Neuronal stem cell (in vitro differentiated cells): ENCODE measurements at regions not wholly inside any gene's neighbourhood (a gene's known extent, or its start where the extent isn't known, plus 50 kb on each side); places are given as distances from the start of the nearest gene placed in this dataset.

Experiments used
- DNase-seq: peaks from one replicate; pipeline ENCODE4 v3.0.0-alpha.2; 2013; ENCODE audit warnings: low spot score
- H2AFZ ChIP-seq: one replicate; pipeline ENCODE4 v1.6.1; 2013; ENCODE audit warnings: mild to moderate bottlenecking, low read length, inconsistent platforms
- H2AK5ac ChIP-seq: 2 replicates; pipeline ENCODE4 v1.6.1; 2013; ENCODE audit warnings: low read depth, mild to moderate bottlenecking, inconsistent platforms, low read length, moderate library complexity, mixed read lengths
- H2BK120ac ChIP-seq: 2 replicates; pipeline ENCODE4 v1.6.1; 2013; ENCODE audit warnings: low read depth, mild to moderate bottlenecking, inconsistent platforms, low read length, moderate library complexity, mixed read lengths
- H2BK12ac ChIP-seq: one replicate; pipeline ENCODE4 v1.6.1; 2013; ENCODE audit warnings: low read length, inconsistent platforms
- H2BK15ac ChIP-seq: 2 replicates; pipeline ENCODE4 v1.6.1; 2013; ENCODE audit warnings: mild to moderate bottlenecking, low read length, inconsistent platforms, mixed read lengths
- H2BK5ac ChIP-seq: one replicate; pipeline ENCODE4 v1.6.1; 2013; ENCODE audit warnings: inconsistent platforms, mild to moderate bottlenecking, low read length, moderate library complexity
- H3K14ac ChIP-seq: one replicate; pipeline ENCODE4 v1.6.1; 2013; ENCODE audit warnings: low read length, inconsistent platforms
- H3K18ac ChIP-seq: 2 replicates; pipeline ENCODE4 v1.6.1; 2013; ENCODE audit warnings: low read length, inconsistent platforms
- H3K23ac ChIP-seq: 2 replicates; pipeline ENCODE4 v1.6.1; 2013; ENCODE audit warnings: low read depth, mild to moderate bottlenecking, mixed read lengths, low read length, inconsistent platforms; ENCODE audit not compliant: poor library complexity
- H3K27ac ChIP-seq: replicated peaks from 3 replicates; pipeline ENCODE4 v1.5.1; 2013; ENCODE audit warnings: low read length, inconsistent platforms
- H3K27me3 ChIP-seq, 3 experiments: 2 replicates each; pipeline ENCODE4 v1.6.1; 2013; ENCODE audit warnings: low read length in 3 of 3, mild to moderate bottlenecking in 2 of 3, inconsistent platforms in 1 of 3, low read depth in 1 of 3, mixed read lengths in 1 of 3, moderate library complexity in 1 of 3; ENCODE audit not compliant: control insufficient read depth in 3 of 3, insufficient read depth in 3 of 3
- H3K36me3 ChIP-seq, 2 donors: replicated peaks in 1 of 2; 2 replicates each; pipeline ENCODE4 v1.6.1; 2013; ENCODE audit warnings: low read length in 2 of 2; ENCODE audit not compliant: control insufficient read depth in 2 of 2, insufficient read depth in 2 of 2
- H3K4ac ChIP-seq: 2 replicates; pipeline ENCODE4 v1.6.1; 2013; ENCODE audit warnings: inconsistent platforms, mild to moderate bottlenecking, low read length, moderate library complexity
- H3K4me1 ChIP-seq, 2 donors: 1 replicate in 1 of 2; 2 replicates in 1 of 2; pipeline ENCODE4 v1.6.1; 2013; ENCODE audit warnings: low read length in 2 of 2, low read depth in 1 of 2; ENCODE audit not compliant: control insufficient read depth in 2 of 2, insufficient read depth in 1 of 2
- H3K4me2 ChIP-seq: one replicate; pipeline ENCODE4 v1.6.1; 2013; ENCODE audit warnings: mild to moderate bottlenecking, low read length, inconsistent platforms; ENCODE audit not compliant: insufficient read depth, poor library complexity, severe bottlenecking
- H3K4me3 ChIP-seq, 2 donors: 2 replicates each; pipeline ENCODE4 v1.5.1; 2013; ENCODE audit warnings: low read length in 2 of 2, mild to moderate bottlenecking in 2 of 2, inconsistent platforms in 1 of 2, moderate library complexity in 1 of 2
- H3K79me1 ChIP-seq: one replicate; pipeline ENCODE4 v1.6.1; 2013; ENCODE audit warnings: low read depth, mild to moderate bottlenecking, inconsistent platforms, low read length, moderate library complexity
- H3K9ac ChIP-seq: one replicate; pipeline ENCODE4 v1.6.1; 2013; ENCODE audit warnings: mild to moderate bottlenecking, low read depth, low read length, inconsistent platforms; ENCODE audit not compliant: poor library complexity
- H3K9me3 ChIP-seq, 2 donors: replicated peaks in 1 of 2; 2 replicates each; pipeline versions ENCODE3 to v1.6.1; 2013; ENCODE audit warnings: low read length in 2 of 2, mild to moderate bottlenecking in 2 of 2, inconsistent platforms in 1 of 2, low read depth in 1 of 2, mixed read lengths in 1 of 2, moderate library complexity in 1 of 2; ENCODE audit not compliant: control insufficient read depth in 2 of 2, insufficient read depth in 1 of 2
- H4K8ac ChIP-seq: one replicate; pipeline ENCODE4 v1.6.1; 2013; ENCODE audit warnings: low read depth, mild to moderate bottlenecking, inconsistent platforms, low read length, moderate library complexity
- H4K91ac ChIP-seq: one replicate; pipeline ENCODE4 v1.6.1; 2013; ENCODE audit warnings: low read length, low read depth, mild to moderate bottlenecking, inconsistent platforms; ENCODE audit not compliant: poor library complexity
- WGBS, 2 donors: extraction: QIAGEN DNeasy Blood & Tissue Kit; methylation state at CpG; one replicate each; pipeline ENCODE4 v1.1.7; 2013; ENCODE audit warnings: missing lambda C conversion rate in 2 of 2, mixed read lengths in 1 of 2; ENCODE audit not compliant: insufficient read length in 2 of 2, insufficient replicate concordance in 1 of 2; ENCODE audit errors: extremely low coverage in 2 of 2; 5-methylcytosine and 5-hydroxymethylcytosine counted together

- Histone ChIP-seq H3K4me1 (no peaks in the 10 kb centered on the region), H3K27me3 (peaks cover 0 to 6% (median 0%) of the 10 kb centered on the region in 3 experiments), H4K8ac (no peak overlapping the region), H2AK5ac (no peak overlapping the region), H3K9me3 (no peaks in the 10 kb centered on the region), H3K14ac (no peak overlapping the region), H2BK12ac (no peak overlapping the region), H3K4me2 (no peak overlapping the region), H2AFZ (no peak overlapping the region), H3K79me1 (no peaks in the 10 kb centered on the region), H3K36me3 (no peaks in the 10 kb centered on the region), H3K27ac (no peak overlapping the region), H2BK120ac (no peak overlapping the region), H3K9ac (no peak overlapping the region), H2BK5ac (no peak overlapping the region), H3K23ac (no peak overlapping the region), H3K4me3 (no peak overlapping the region), H4K91ac (no peak overlapping the region), H3K4ac (no peak overlapping the region), H3K18ac (no peak overlapping the region), H2BK15ac (no peak overlapping the region)
- DNase-seq, result no peak
- no CpG with 5 or more reads among the region's 6 CpGs for WGBS, 2 donors
These were observed 51.8 kb upstream of the APCDD1L start for GRCh38 chr20:58566981-58567380.

GRCh38 chr20:58565461-58566175, 50.4 kb upstream of the APCDD1L start:
- Histone ChIP-seq H3K4me2 (no peak overlapping the region), H2BK15ac (no peak overlapping the region), H3K4me1 (no peaks in the 10 kb centered on the region), H3K27ac (no peak overlapping the region), H3K23ac (peak overlapping the region; percentile 86), H3K4me3 (no peak overlapping the region), H3K9ac (no peak overlapping the region), H3K36me3 (no peaks in the 10 kb centered on the region), H3K14ac (peak overlapping the region; percentile 9), H4K8ac (no peak overlapping the region), H3K18ac (peak overlapping the region; percentile 7), H3K4ac (no peak overlapping the region), H2AK5ac (peak overlapping the region; percentile 77), H3K79me1 (no peaks in the 10 kb centered on the region), H2BK5ac (no peak overlapping the region), H4K91ac (peak overlapping the region; percentile 75), H2AFZ (no peak overlapping the region), H3K27me3 (no peaks in the 10 kb centered on the region), H2BK12ac (no peak overlapping the region), H2BK120ac (no peak overlapping the region), H3K9me3 (no peaks in the 10 kb centered on the region)
- no CpG with 5 or more reads among the region's 13 CpGs for WGBS, 2 donors
- no peak for DNase-seq
